SK-MEL-5 (cell line): ENCODE measurements at regions not wholly inside any gene's neighbourhood (a gene's known extent, or its start where the extent isn't known, plus 50 kb on each side); places are given as distances from the start of the nearest gene placed in this dataset.
A peak's percentile ranks its signal among the peaks of the same experiment; 100 is the strongest.

Source experiments
- DNase-seq: peaks from one replicate; pipeline ENCODE4 v3.0.0-alpha.2; 2016; ENCODE audit warnings: low read depth, low spot score
- in situ Hi-C: cut with HindIII; loops from 2 replicates; pipeline ENCODE4 v1.10.0; 2016; ENCODE audit warnings: low sequenced_read_pairs, high pct_unique_total_duplicates, low pct_unique_long_range_greater_than_20kb

DNA sequence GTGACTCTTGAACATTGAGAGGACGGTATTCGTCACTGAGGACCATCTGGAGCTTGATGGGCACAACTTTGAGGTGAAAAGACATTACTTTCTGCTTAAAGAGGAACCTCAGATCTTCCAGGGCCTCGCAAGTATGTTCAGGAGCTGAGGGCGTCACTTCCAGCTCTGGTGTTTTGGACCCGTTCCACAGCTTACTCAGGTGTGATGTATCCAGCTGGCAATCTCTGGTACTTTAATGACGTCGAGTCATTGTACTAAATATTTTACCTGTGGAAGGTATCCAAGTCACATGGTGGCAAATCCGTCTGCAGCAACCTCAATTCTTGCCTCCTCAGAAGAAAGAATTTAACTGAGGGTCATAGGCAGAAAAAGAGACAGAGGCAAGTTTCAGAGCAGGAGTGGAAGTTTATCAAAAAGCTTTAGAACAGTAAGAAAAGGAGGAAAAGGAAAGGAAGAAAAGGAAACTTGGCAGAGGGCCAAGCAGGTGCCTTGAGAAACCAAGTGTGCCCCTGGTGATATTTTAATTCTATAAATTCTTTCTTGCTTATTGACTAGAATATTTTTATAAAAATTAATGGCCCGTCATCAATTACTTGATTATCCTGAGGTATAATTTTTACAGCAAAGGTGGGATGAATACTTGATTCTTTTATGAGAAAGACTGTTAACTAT, 250.6 kb downstream of the AEBP2 start:
- in situ Hi-C loops: no loop called here
- DNase-seq: no peak

DNA sequence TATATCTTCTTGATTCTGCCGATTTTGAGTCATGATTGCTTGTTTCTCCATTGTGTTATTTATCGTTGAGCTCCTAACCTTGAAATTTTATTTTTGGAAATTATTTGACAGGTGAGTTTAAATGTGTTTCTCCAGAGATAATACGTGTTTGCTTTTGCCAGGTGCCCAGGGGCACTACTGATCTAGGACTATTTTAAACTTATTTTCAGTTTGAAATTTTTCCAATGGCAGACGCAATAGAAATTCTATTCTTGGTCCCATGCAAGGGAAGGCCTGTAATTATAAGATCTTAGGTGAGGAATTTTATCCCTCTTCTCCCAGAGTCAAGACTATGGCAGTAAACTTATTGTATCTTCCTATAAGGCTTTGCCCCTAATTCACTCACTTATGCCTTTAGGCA, 252.8 kb downstream of the AEBP2 start:
- DNase-seq: no peak
- in situ Hi-C loops: no loop called here

DNA sequence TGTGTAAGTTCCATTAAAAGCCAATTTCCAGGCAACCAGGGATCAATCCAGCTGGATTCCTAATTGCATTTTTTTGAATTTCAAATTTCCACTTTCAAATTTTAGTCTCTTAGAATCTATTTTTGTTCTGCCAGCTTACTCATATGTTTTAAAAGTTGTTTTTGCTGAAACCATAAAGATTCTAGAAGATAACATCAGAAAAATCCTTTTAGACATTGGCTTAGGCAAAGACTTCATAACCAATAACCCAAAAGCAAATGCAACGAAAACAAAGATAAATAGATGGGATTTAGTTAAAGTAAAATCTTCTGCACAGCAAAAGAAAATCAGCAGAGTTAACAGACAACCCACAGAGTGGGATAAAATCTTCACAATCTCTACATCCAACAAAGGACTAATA, 253.3 kb downstream of the AEBP2 start:
- in situ Hi-C loops: no loop called here
- DNase-seq: no peak

DNA sequence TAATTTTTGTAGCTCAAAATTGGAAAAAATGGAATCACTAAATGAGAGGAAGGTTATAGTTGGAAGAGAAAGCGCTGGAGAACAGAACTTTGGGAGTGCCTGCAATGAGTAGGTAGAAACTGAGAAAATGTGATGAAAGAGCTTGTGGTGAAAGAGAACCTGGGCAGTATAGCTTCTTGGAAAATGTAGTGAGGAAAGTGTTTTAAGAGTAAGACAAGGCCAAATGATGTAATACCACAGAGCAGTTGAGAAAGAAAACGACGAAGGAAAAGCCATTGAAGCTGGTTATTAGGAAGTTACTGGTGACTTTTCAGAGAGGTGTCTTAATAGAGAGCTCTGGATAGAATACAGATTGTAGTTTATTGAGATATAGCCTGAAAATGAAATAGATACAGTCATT, 255.3 kb downstream of the AEBP2 start:
- DNase-seq: no peak
- in situ Hi-C loops: no loop called here

DNA sequence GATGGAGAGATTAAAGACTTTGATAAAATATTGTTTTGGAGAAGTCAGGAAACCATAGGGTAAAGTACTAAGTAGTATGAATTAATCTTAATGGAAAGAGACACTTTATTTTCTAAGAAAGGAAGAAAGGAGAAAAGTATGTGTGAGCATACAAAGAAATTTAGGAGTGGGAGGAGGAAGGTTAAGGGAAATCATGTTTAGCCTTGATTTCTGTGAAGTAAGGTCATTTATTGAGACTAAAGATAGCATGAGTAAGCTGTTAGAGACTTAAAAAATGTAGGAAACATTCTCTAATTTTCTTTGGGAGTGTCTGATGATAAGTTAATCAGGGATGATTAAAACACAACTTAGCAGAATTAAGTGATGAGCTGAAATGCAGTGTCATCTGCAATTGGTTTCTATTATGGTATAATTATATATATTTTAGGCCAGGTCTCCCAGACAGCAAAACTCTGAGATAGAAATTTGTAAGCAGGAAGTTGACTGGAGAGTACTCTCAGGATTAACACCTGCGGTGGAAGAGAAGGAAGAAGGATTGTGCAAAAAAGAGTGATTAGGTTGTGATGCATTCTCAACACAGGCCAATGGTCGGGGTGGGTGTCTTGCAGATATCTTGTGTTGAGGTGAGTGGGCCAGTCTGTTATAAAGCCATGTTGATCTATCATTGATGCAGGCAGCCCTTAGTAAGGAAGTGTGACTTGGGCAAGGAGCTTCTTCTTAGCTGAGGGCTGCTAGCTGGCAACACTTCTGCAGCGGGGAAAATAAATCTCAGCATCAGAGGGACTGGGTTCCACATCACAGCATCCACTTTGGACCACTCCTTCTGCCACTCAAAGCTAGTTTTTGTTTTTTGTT, 256.2 kb downstream of the AEBP2 start:
- DNase-seq: no peak
- in situ Hi-C loops: no loop called here

DNA sequence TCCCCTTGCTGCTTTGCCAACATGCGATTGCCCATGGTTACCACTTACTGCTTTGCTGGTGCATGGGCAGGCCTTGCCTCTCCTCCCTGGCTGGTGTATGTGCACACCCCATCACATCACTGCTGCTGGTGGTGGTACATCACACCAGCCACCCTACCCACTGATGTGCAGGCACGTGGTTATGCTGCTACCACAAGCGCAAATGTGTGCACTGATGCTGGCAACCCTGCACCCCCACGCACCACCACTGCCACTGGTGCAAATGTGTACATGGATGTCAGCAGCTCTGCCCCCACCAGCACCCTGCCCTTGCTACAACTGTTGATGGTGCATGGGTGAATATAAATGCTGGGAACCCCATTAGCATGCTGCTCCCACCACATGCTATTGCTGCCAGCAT, 261.7 kb downstream of the AEBP2 start:
- DNase-seq: no peak
- in situ Hi-C loops: no loop called here

DNA sequence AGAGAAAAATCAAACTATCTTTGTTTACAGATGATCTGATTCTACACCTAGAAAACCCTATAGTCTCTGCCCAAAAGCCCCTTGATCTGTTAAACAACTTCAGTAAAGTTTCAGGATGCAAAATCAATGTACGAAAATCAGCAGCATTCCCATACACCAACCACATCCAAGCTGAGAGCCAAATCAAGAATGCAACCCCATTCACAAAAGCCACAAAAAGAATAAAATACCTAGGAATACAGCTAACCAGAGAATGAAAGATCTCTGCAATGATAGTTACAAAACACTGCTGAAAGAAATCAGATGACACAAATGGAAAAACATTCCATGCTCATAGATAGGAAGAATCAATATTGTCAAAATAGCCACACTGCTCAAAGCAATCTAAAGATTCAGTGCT, 265.7 kb downstream of the AEBP2 start:
- in situ Hi-C loops: no loop called here
- DNase-seq: no peak

DNA sequence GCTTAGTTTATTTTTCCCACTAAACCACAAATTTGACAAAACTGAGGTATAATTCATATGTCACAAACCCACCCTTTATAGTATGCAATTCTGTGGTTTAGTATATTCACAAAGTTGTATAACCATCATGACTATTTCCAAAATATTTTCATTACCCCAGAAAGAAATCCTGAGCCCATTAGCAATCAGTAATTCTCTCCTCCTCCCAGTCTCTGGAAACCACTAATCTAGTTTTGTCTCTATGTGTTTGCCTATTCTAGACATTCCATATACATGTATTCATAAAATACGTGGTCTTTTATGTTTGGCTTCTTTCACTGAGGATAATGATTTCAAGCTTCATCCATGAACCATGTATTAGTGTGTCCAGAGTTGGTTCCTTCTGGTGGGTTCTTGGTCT, 267.6 kb downstream of the AEBP2 start:
- DNase-seq: no peak

DNA sequence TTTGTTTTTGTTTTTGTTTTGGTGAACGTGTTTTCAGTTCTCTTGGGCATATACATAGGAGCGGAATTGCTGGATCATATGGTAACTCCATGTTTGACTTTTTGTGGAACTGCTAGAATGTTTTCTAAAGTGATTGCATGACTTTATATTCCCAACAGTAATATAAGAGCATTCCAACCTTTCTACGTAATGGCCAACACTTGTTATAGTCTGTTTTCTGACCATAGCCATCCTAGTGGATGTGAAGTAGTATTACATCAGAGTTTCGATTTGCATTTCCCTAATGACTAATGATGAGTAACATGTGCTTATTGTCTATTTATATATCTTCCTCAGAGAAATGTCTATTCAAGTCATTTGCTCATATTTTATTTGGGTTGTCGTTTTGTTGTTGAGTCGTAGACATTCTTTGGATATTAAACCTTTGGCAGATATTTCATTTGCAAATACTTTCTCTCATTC, 268.7 kb downstream of the AEBP2 start:
- peak; percentile 35 for DNase-seq
- in situ Hi-C loops: no loop called here

More for the DNA sequence above, 267.6 kb downstream of the AEBP2 start:
- in situ Hi-C loops: no loop called here

DNA sequence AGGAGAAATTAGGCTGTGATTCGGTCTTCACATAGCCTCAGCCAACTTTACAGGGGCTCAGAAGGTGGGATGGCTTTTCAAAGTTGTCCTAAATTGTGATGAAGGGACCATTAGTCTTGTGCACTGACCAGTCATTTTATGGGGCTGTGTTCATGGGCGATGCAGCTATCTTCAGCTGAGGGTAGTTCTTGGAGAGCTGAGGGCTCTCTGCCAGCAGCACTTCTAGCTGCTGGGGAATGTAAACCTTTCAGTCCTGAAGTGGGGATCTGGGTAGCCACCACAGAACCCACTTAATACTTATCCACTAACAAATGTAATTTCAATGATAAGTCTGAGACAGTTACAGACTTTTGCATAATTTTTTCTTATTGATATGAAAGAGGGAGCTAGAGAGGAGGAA, 270.6 kb downstream of the AEBP2 start:
- in situ Hi-C loops: no loop called here
- no peak for DNase-seq

DNA sequence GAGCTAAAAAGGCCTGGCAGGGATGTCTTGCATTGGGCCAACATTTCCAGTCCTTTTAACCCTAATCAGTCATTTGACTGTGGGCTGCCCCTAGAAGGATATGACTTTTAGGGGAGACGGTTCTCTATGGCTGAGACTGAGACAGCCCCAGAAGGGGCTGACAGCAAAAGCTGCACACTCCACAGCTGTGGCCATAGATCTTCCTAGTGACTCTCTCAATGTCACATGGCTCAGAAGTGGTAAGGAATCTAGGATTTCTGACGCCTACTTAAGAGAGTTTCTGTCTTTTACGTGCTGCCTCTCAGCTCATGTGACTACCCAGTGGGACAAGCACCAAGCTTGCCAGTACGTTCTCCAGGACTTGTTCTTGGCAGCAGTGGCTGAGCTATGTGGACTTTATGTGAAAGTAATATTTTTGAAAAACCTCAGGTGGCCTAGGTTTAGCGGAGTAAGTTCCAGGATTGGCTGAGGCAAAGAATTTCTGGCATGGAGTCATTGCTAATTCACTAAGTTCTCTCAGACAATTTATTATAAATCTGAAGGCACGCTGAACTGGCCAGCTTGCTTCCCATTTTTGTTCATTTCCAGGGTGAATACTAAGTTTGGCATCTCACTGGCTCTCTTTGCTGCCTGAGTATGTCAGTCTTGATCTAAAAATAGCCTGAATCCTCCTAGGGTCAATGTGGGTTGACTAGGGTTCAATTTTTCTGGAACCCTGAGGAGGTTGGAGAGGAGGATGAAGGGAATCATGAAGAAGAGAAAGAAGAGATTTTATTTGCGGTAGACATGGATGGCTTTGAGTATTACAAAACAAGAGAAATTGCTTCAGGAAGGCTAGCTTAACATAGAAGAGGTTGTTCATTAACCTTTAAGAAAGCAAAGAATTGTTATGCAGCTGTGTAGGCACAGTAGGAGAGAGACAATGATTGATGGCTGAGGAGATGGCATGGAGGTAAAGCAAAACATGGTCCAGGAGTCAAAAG, 271.8 kb downstream of the AEBP2 start:
- in situ Hi-C loops: no loop called here
- DNase-seq: no peak

DNA sequence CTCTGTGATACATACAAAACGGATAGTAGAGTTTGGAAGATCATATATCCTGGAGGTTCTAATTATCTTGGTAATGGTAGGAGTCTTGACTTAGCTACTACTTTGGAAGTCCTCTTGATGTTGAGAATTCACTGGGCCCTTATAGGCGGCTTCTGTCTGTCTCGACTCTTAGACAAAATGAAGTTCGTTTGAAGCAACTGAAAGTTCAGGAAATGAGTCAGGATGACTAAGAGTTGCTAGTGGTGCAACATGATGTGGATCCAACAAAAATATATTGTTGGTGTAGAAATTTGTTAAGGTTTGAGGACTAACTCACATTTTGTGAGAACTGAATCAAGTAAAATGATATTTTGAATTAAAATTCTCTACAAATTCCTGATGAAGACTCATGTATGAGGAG, 272.7 kb downstream of the AEBP2 start:
- no peak for DNase-seq

DNA sequence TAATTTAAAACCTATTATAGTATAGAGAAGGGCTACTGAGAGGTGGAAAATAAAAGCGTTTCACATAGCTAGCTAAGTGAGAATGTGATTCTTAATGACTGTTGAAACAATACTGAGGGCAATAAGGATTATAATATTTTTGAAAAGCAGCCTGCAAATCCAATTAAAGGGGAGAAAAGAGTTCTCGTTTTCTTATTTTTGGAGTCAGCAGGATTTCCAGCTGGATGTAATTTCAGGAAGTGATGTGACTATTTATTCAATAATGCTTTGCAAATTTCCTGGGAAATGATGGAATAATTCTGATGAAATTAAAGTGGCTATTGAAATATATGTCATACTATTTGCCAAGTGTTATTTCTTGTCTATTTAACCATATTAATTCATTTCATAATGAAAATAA, 279.1 kb downstream of the AEBP2 start:
- no peak for DNase-seq
- in situ Hi-C loops: no loop called here

More for the DNA sequence above, 272.7 kb downstream of the AEBP2 start:
- in situ Hi-C loops: no loop called here

DNA sequence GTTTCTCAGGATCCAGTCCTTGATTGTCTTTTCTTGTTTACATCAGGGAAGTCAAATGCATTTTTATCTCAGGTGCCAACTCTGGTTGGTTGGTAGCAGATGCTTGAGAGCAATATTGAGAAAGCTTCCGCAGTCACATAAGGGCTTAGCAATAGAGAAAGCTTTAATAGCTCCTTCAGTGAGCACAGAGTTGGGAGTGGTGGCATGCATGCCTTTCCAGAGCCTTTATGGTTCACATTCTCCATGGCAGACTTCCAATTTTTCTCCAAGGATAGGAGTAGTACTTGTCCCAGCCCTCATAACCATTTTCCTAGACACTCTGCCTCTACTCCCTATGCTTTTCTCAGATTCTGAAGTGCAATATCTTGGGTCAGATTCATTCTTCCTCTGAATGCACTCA, 280.4 kb downstream of the AEBP2 start:
- in situ Hi-C loops: no loop called here
- no peak for DNase-seq

DNA sequence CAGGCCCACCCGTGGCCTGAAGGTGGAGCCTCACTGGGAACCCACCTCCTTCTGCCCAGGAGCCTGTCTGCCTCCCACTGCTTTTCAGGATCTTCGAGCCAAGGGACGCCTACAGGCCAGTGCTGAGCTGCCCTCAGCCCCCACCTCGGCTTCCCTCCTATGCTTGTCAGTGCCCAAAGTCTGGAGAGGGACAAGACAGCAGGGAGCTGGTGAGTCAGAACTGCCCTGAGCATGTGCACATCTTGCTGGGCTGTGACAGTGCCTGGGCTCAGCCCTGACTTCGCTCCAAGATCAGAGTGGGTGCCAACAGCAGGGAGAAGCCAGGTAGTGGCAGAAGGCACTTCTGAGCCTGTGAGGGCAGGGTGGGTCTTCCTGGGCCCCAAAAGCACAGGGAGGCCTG, 286.8 kb downstream of the AEBP2 start:
- in situ Hi-C loops: no loop called here
- no peak for DNase-seq

DNA sequence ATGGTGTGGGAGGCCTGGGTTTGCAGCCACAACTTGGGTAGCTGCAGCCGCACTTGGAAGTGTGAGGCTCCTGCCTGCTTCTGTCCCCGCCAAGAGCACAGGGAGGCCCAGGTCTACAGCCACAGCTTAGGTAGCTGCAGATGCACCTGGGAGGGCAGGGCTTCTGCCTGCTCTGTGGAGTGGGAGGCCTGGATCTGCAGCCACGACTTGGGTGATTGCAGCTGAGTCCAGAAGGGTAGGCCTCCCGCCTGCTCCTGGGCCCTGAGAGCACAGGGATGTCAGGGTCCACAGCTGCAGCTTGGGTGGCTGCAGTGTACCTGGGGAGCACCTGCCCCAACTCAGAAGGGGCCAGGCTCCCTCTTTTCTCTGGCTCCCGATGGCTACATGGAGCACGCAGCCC, 287.3 kb downstream of the AEBP2 start:
- DNase-seq: no peak
- in situ Hi-C loops: no loop called here

DNA sequence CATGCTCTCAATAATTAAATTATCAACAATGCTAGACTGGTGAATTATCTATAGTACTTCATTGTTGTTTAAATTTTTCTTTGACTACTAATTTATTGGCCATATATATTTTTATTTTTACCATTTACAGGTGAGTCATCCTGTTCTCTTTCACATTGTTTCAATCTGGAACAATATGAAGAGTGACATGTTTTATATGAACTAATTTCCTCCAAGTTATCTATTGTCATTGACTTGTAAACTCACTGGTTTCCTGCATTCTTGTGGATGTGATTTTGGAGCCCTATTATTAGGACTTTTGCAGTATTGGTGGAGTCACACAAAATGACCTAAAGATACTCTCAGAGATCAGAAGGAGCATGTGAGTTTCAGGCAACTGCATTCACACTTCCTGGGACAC, 297.7 kb downstream of the AEBP2 start:
- DNase-seq: no peak
- in situ Hi-C loops: no loop called here

DNA sequence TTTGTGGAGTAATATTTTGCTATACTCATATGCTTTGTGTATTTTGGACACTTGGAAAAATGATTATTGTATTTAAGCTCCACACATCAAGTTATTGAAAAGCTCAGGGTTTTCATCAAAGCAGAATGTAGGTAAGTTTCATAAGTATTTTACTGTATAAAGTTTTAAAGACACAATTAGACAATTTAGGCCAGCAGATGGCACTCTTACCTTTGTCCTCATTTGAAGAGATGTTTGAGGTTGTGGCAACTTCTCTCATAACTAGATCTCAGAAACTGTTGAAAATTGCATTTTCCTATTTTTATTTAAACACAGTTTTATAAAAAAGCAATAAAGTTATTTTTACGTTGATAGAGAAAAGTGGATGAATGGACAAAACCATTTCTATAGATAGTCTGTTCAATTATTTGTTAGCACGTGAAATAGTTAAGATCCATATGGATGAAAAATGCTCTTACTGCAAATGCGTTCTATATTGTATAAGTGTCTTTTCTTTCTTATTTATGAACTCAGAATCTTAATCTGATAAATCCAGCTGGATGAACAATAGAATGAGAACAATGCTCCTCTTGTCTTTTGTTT, 300.0 kb downstream of the AEBP2 start:
- in situ Hi-C loops: no loop called here
- DNase-seq: peak; percentile 83
